Panc1 (cell line): ENCODE measurements at regions not wholly inside any gene's neighbourhood (a gene's known extent, or its start where the extent isn't known, plus 50 kb on each side); places are given as distances from the start of the nearest gene placed in this dataset.

Experiments used
- ATAC-seq: fragments of 200-7000 bp; cut with Tn5 transposase; 2 replicates; pipeline ENCODE4 v1.9.1; 2020; ENCODE audit warnings: mild to moderate bottlenecking, moderate library complexity
- BruUV-seq: library from RNA; stranded (reverse); fragments of 400-500 nt; replicated peaks from 2 replicates; lab custom pipeline; 2021; lab: Mats Ljungman, UMichigan
- CTCF ChIA-PET: fragments of 300-600 bp; sonication (Branson Sonifier 250); formaldehyde crosslinking; loops from one replicate; lab custom pipeline; 2022; ENCODE audit warnings: antibody characterized with exemption; lab: Charles Lee
- POLR2A ChIA-PET: fragments of 300-600 bp; sonication (Branson Sonifier 250); formaldehyde crosslinking; loops from one replicate; lab custom pipeline; 2022; ENCODE audit warnings: antibody characterized with exemption; lab: Charles Lee
- DNase-seq: peaks from one replicate; pipeline ENCODE4 v3.0.0-alpha.2; 2010; ENCODE audit warnings: low read depth, low spot score
- H3K27ac ChIP-seq: 2 replicates; pipeline ENCODE4 v1.5.1; 2011; ENCODE audit warnings: mild to moderate bottlenecking, low read length, inconsistent platforms
- H3K27me3 ChIP-seq: fragments of 200-500 bp; sonication (Bioruptor generic); 2 replicates; pipeline ENCODE4 v1.6.0; 2014; ENCODE audit warnings: low read length, inconsistent platforms; ENCODE audit not compliant: control insufficient read depth, insufficient read depth
- H3K36me3 ChIP-seq: fragments of 200-500 bp; sonication (Bioruptor generic); 2 replicates; pipeline ENCODE4 v1.5.1; 2014; ENCODE audit warnings: inconsistent platforms, mild to moderate bottlenecking, low read length, moderate library complexity; ENCODE audit not compliant: control insufficient read depth, insufficient read depth
- H3K4me1 ChIP-seq: 2 replicates; pipeline ENCODE4 v1.5.1; 2011; ENCODE audit warnings: inconsistent platforms, mild to moderate bottlenecking, low read length, moderate library complexity; ENCODE audit not compliant: control insufficient read depth, insufficient read depth
- H3K4me3 ChIP-seq, 2 experiments: 2 replicates each; pipeline ENCODE4 v1.5.1; 2011 to 2012; ENCODE audit warnings: low read depth in 2 of 2, low read length in 2 of 2, mild to moderate bottlenecking in 2 of 2, inconsistent platforms in 1 of 2, moderate library complexity in 1 of 2
- H3K9me3 ChIP-seq: fragments of 200-500 bp; sonication (Bioruptor generic); 2 replicates; pipeline ENCODE4 v1.5.1; 2014; ENCODE audit warnings: low read depth, mild to moderate bottlenecking, inconsistent platforms, low read length, moderate library complexity; ENCODE audit not compliant: control insufficient read depth, insufficient read depth
- CTCF ChIP-seq: fragments of 450-650 bp; IDR thresholded peaks from 2 replicates; pipeline ENCODE4 v1.5.1; 2017; ENCODE audit warnings: mild to moderate bottlenecking
- POLR2AphosphoS5 ChIP-seq: IDR thresholded peaks from 2 replicates; pipeline ENCODE4 v1.6.1; 2012; ENCODE audit warnings: mild to moderate bottlenecking, low read depth, low read length, moderate library complexity
- REST ChIP-seq, 2 experiments: IDR thresholded peaks; 2 replicates each; pipeline ENCODE4 v1.6.1; 2011 to 2012; ENCODE audit warnings: low read depth in 2 of 2, control low read depth in 1 of 2, low read length in 1 of 2, mild to moderate bottlenecking in 1 of 2, moderate library complexity in 1 of 2; ENCODE audit not compliant: insufficient read depth in 1 of 2
- SIN3A ChIP-seq: IDR thresholded peaks from 2 replicates; pipeline ENCODE4 v1.6.1; 2012; ENCODE audit warnings: low read depth, mild to moderate bottlenecking, low read length, moderate library complexity, borderline replicate concordance; ENCODE audit not compliant: insufficient read depth
- TCF7L2 ChIP-seq: IDR thresholded peaks from 2 replicates; pipeline ENCODE4 v1.6.1; 2011; ENCODE audit warnings: mild to moderate bottlenecking, low read depth, low read length, inconsistent platforms
- in situ Hi-C: cut with HindIII; loops from 2 replicates; pipeline ENCODE4 v1.10.0; 2016; ENCODE audit warnings: low sequenced_read_pairs, low pct_unique_long_range_greater_than_20kb
- intact Hi-C: fragments of 100-400 bp; cut with micrococcal nuclease; formaldehyde crosslinking; loops from one replicate; pipeline ENCODE4 v1.10.0; 2022; ENCODE audit not compliant: unreplicated experiment

GRCh38 chr9:89880161-89880560 is 275.3 kb downstream of the GADD45G start:
- no peaks in the 10 kb centered on the region for H3K27me3 ChIP-seq
- ATAC-seq (no peak), DNase-seq (no peak)
- in situ Hi-C loops: no loop called here
- intact Hi-C loops: no loop called here
- H3K4me3 ChIP-seq: no peak overlapping the region
- H3K36me3 ChIP-seq: no peaks in the 10 kb centered on the region
- CTCF ChIA-PET: no interaction called here
- no peak for TF ChIP-seq SIN3A
- TF ChIP-seq TCF7L2: no peak
- TF ChIP-seq CTCF: no peak
- TF ChIP-seq POLR2AphosphoS5: no peak
- no peak for TF ChIP-seq REST (IDR thresholded peaks at IDR 0.05; ENCODE audit: insufficient read depth in 1 of 2, low read depth in 2 of 2, low read length in 1 of 2)
- H3K4me1 ChIP-seq: no peaks in the 10 kb centered on the region
- POLR2A ChIA-PET: no interaction called here
- H3K27ac ChIP-seq: no peak overlapping the region
- no peaks in the 10 kb centered on the region for H3K9me3 ChIP-seq
- no TSS peak for BruUV-seq

GRCh38 chr9:89880721-89881120 is 275.9 kb downstream of the GADD45G start:
- CTCF ChIA-PET: no interaction called here
- Histone ChIP-seq H3K4me3 (no peak overlapping the region), H3K27me3 (no peaks in the 10 kb centered on the region), H3K27ac (no peak overlapping the region), H3K36me3 (no peaks in the 10 kb centered on the region), H3K4me1 (no peaks in the 10 kb centered on the region), H3K9me3 (no peaks in the 10 kb centered on the region)
- DNase-seq (no peak), ATAC-seq (no peak)
- POLR2A ChIA-PET: no interaction called here
- BruUV-seq: no TSS peak
- intact Hi-C loops (no loop called here), in situ Hi-C loops (no loop called here)
- TF ChIP-seq SIN3A (no peak), TCF7L2 (no peak), CTCF (no peak), POLR2AphosphoS5 (no peak), REST (IDR thresholded peaks at IDR 0.05; ENCODE audit: insufficient read depth in 1 of 2, low read depth in 2 of 2, low read length in 1 of 2) (no peak)
